SKM-1 treated with dmso at 0.1 percent for 144 hours (cell line): ENCODE measurements at regions not wholly inside any gene's neighbourhood (a gene's known extent, or its start where the extent isn't known, plus 50 kb on each side); places are given as distances from the start of the nearest gene placed in this dataset.

Experiments
- DNase-seq: peaks from one replicate; lab custom pipeline; 2025; ENCODE audit not compliant: unreplicated experiment; lab: John Stamatoyannopoulos, UW

DNA sequence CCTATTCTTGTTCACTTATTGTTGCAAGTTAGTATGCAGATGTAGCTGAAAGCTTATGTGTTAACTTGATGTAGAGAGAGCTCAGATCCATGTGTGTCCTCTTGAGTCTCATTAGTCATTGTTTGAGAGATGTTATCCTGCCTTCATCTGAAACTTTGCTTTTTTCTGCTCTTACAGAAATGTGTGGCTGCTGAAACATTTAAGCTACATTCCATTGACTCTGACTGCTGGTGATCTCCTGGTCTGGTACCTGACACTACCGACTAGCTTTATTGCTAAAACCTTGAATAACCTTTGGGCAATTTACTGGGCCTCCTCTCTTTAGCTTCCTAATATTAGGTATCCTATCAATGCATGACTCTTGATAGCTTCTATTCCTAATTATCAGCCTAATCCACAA, 705.6 kb upstream of the FOXG1 start:
- DNase-seq: no peak

DNA sequence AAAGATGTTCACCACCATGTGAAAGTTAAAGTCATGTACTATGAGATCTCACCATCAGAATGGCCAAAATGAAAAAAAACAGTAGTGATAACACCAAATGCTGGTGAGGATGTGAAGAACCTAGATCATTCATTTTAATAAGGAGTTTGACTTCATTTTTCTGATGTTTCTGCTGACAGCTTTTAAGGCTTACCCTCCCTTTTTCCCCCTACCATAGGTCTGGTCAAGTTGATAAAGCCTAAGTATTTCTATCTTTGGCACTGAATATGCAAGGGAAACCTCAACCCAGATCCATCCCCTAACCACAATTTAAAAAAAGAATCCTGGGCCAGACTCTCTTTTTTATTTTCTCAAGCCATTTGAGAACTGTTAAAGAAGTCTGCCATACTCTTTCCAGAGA, 689.6 kb upstream of the FOXG1 start:
- DNase-seq: no peak

DNA sequence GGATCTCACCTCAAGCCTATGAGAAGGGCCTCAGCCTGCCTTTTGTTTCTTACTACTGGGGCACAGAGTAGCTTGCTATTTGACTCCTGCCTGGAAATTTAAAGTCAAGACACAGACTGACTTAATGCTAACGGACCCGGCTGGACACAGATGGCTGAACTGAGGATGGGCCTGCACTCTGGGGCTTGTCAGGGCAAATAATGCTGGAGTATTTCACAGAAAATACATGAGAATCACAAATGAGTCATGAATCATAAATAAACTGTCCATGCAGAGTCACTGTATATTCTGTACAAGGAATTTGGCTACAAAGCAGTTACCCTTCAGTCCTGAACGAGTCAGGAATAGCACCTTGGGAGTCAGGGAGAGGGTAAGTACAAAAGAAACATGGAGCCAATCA, 683.2 kb upstream of the FOXG1 start:
- DNase-seq: no peak

DNA sequence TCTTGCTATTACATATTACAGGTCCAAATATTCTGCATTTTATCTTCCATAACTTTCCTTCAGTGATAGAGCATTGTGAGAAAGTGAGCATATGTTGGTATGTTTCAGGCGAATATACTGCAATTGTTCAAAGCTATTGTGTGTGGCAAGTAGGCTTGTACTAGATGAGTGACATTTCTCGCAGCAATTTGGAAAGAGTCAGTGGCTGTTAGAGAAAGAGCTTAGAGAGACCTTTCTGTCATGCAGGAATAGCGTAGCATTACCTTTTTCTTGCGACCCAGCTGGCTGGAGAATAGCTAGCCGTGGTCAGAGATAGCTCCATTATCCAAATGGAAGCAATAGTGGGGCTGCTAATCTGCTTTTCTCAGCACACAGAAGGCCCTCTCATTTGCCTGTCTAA, 678.5 kb upstream of the FOXG1 start:
- no peak for DNase-seq

DNA sequence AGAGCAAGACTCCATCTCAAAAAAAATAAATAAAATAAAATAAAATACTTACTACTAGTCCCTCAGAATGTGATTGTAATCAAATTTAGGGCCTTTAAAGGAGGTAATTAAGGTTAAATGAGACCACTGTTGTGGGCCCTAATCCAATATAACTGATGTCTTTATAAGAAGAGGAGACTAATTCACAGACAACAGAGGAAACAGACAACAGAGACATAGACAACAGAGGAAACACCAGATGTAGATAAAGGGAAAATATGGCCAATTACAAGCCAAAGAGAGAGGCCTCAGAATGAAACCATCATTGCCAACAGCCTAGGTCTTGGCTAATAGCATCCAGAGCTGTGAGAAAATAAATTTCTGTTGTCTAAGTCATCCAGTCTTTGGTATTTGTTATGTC, 669.0 kb upstream of the FOXG1 start:
- DNase-seq: no peak

DNA sequence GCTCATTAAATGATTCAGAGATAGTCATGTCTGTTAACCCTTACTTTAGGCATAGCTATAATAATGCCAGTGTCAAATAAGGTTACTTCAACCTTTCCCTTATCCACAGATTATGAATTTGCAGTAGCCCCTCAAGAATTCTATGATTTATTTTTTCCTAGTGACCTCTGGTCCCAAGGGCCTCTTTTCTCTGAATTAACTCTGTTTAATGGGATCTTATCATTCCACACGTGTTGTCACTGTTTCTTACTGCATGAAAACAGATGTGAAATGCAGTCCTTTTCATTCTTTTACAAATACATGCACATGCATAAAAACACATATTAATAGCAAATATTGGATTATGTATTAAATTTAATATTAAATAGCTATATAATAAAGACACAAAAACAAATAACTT, 667.7 kb upstream of the FOXG1 start:
- no peak for DNase-seq

DNA sequence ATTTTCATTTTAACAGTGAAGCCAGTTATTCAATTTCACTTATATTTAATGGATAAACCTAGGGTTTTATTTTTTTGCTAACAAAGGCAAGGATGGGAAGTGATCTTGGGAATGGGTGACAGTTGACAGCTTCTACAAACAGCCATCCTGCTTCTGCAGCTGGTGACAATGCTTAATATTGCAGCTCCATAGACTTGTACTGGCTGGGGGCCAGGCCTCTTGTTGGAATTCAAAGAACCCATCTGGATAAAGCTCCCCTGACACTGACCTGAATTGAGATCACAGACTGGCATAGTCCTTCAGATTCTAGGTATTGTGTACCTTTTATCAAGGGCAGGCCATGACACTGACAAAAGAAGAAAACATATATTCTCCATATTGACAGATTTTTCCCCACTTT, 664.6 kb upstream of the FOXG1 start:
- no peak for DNase-seq

DNA sequence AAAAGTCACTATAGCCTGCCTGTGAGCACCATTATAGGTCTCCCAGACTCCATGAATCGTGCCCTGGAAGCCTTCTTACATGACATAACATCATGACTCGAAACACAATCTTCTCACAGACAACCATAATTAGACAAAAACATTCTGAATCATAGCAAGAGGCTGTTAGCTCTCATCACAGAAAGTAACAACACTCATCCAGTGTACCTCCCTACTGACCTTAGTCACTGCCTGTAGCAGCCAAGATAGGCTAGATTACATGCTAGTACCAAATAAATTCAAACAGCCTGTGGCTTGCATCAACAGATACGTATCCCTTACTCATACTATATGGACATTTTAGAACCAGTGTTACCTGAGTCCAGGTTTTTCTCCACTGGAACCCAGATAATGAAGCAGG, 663.8 kb upstream of the FOXG1 start:
- DNase-seq: no peak

DNA sequence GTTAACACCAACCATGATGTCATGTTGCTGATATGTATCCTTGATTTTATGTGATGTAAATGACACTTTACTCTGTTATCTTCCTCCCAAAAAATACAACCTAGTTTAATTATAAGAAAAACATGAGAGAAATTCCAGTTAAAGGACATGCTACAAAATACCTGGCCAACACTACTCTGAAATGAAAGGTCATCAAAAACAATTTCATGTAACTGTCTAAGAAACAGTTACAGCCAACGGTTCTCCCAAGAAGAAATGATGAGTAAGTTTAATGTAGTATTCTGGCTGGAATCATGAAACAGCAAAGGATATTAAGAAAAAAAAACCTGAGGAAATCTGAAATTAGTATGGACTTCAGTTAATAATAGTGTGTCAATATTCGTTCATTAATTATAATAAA, 653.3 kb upstream of the FOXG1 start:
- DNase-seq: no peak

DNA sequence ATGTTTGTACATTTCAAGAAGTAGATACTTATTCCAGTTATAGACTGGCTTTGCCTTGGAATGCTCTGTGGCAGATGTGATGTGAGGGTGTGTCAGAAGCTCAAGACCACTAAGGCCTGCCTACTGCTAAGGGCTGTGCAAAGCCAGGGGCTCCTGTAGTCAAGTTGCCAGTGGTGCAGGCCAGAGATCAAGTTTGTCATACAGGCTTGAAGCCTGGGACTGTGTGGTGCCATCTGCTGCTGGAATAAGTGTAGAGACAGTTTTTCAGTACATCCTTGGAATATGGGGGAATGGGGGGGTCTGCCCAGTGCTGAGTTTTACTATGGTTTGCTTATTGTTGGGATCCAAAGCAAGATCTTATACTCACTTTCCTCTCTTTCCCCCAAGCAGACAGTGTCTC, 649.9 kb upstream of the FOXG1 start:
- no peak for DNase-seq

DNA sequence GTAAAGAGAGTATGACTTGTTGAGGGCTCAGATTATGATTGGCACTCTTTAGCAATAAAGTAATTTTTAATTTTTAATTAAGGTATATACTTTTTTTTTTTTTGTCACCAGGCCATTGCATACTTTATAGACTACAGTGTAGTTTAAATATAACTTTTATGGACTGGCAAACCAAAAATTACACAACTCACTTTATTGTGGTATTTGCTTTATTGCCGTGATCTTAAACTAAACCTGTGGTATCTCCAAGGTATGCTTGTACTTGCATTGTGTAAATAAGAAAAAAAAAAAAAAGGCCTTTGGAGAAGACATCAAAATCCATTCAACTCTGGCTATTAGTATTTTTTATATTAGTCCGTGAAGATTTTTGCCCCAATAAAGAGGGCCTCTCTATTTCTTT, 646.7 kb upstream of the FOXG1 start:
- no peak for DNase-seq

DNA sequence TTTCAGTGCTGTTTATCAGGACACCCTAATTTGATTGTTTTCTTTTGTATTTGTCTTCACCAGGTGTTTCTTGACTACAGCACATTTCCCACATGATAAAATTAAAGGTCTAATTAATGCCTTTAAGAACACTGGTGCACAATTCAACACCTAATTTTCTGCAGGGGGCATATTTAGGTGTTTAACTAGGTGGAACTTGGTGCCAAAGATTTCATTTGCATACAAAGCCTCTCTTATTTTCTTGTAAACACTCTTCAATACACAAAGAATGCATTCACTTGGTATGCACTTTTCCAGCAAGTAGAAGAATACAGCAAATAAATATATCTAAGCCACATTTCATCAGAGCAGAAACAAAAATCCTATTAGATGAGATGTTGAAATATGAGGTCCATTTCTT, 646.2 kb upstream of the FOXG1 start:
- no peak for DNase-seq

DNA sequence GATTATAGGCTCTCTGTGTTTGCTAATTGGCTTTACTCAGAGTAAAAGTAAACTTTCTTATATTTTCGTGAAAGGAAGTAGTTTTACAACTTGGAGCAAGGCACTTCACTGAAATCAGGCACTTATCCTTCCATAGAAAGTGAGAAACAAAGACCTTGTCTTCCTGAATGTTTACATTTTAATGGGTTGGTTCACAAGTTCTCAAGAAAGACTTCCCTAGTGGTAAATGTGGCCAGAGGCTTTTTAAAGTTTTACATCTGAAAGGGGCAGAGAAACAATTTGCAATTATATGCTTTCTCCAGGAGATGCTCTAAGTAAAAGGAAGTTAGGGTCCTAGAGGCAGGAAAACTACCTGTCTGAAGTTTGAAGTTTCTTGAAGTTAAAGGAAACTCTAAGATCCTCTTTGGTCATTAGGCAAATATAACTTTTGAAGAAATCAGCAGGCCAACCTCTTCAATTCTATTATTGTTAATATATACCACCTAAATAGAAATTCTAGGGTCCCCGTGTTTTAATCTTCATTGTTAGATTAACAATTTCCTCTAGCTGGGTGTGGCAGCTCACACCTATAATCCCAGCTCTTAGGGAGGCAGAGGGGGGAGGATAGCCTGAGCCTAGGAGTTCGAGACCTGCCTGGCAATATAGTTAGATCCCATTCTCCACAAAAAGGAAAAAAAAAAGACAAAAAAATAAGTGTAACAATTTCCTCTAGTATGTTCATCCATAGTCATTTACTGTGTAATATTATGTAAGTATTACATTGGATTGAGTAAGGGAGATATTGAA, 644.9 kb upstream of the FOXG1 start:
- no peak for DNase-seq

DNA sequence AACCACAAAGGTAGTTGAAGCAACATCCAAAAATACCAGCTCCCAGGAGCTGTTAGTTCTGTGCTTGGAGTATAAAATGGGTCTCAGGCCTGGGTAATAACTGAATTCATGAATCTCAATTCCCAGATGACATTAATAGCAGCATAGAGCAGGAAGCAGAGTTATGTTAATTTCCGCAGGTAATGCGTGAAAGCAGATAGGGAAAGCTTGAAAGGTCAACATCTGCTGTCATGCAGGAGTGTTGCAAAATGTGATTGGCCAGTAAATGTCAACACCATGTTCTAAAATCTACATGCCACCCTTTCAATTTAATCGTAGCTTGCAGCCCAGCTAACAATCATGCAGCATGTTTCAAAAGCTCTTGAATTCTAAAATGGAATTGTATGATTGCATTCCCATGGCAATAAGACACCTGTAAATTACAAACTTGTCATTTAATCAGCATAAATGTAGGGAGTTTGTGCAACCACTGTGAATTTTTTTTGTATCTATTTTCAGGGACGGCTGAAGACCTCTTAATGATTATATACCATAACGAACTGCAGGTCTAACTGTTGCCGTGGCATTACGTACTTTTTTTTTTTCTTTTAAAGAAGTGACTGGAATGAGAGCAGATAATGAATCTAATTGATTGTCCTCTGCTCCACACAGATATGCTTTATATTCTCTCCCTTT, 635.8 kb upstream of the FOXG1 start:
- DNase-seq: no peak

DNA sequence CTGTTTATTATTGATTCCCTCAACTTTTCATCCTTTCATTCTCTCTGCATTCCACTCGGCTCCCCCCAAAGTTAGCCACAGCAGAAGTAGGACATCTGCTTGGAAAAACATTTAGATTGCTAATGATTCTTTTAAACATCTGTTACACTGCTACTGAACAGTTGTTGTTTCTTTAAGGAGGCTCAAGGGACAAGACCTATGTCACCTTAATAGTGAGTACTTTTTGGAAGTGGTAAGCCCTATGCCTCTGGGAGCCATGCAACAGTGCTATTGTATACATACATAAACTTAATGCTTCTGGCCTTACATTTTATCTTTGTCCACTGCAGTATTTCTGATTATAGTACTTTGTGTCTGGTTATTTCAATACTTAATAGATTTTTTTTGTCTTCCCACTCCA, 628.2 kb upstream of the FOXG1 start:
- DNase-seq: no peak

DNA sequence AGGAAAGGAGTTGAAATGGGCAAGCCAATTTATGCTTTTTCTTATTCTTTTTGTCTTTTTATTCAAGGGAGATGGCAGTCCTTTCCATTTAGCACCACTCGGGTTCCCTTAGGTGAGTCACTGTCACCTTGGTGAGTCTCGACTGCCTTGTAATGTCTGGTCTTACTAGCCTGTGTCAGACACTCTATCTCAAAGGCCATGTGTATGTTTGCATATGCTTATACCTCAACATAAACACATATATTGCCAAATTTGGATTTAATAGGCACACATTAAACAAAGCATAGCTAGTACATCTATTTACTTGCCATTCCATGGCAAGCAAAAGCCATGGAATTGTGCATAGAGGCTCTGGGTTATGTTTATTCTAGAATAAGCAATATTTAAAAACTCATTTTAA, 624.9 kb upstream of the FOXG1 start:
- no peak for DNase-seq

DNA sequence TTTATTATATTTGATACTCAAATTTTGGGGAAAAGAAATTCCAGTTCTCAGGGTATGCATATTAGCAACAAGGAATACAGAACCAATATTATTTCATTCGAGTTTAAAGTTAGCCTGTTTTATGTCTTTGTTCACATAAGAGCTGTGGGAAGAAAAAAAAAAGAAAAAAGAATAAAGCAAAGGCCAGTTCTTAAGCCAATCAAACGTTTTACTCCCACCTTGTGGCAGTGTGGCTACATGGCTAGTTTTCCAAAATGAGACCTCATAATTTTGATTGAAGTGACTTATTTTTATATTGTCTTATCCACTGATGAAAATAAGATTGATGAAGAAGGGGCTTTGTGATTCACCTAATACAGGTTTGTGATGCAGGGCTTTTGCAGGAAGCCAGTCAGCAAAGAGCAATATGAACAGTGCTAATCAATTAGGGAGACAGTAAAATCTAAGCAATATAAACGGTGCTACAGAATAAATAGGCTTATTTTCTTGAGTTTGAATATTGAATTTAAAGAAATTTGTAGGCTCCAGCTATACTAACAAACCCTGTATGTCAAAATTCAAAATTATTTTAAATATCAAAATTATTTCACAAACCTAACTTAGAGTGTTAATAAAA, 624.1 kb upstream of the FOXG1 start:
- no peak for DNase-seq

DNA sequence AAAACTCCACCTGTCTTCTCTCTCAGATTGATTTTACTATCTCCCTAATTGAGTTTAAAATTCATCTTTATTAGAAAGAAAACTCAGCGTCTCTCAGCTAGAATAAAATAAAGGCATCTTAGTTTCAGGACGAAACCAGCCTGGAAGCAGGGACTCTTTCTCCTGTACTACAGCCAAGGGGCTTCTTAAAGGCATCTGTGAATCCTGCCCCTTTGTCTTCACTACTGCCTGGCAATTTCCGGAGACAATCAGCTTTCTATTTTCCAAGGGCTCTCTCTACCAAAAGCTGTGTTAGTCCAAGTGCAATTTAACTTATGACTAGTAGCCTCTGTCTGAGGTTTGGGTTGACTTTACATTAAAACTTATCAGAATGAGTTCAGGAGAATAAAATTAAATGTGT, 623.3 kb upstream of the FOXG1 start:
- no peak for DNase-seq

DNA sequence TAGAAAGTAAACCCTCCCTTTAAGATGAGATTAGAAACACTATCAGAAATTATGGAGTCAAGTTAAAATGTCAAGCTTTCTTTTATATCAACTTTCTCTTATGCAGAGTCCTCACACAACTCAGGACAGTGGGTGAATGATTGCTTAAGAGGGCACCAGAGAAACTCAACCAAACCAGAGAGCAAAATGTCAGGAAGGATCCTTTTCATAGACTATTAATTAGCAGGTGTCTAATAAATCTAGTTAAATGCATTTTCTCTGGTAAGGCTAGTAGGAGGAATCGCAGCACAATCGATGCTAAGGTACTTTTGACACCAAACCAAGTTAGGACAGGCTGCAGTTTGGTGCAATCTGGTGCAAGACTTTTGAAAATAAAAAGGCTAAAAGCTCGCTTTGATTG, 614.7 kb upstream of the FOXG1 start:
- no peak for DNase-seq

DNA sequence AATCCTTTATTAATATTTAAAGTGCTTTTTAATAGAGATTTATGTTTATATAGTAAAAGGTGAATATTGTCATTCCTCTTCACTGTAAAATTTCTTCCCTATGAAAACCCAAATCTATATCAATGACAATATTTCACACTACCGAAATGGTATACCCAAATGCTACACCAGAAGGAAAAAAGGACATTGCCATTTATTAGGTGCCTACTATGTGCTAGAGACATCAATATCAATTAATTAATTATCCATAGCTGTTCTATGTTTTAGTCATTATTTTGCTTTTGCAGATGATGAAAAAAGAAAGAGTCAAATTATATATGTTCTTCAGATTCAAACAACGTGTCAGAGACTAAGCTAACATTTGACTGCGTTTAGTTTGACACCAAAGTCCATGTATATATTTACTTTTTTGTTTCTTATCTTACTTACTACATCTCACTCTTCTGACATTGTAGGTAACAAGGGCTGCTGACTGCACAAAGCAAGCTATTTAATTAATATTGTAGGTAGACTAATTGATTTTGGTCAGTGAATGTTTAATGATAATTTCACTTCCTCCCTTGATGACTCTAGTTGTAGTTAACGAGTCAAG, 614.0 kb upstream of the FOXG1 start:
- DNase-seq: no peak

DNA sequence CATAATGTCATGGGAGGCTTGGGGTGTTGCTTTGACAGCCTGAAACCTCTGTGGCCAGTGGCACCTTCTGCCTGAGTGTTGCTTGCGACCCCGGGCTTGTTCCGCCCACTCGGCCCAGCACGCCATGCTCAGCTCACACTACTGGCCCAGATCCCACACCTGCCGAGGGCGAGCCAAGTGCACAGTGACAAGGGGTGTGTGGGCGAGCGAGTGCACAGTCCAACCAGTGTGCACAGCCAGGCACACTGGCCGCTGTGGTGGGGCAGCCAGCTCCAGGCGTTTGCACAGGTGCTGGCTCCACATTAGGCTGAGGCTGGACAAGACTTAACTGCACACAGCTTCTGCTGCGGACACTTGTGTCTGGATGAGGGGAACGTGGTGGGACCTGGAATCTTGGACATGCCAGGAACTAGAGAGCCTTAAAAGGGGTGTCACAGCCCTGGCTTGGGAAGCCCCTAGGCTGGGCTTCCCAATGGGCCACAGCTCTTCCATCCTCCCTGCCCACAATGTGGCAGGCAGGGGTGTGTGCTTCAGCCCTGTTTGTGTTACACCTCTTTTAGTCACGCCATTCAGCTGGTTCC, 609.2 kb upstream of the FOXG1 start:
- no peak for DNase-seq
